Right atrium auricular region (tissue), 2 donors: ENCODE measurements at regions not wholly inside any gene's neighbourhood (a gene's known extent, or its start where the extent isn't known, plus 50 kb on each side); places are given as distances from the start of the nearest gene placed in this dataset.

Experiments
- DNase-seq: peaks from one replicate; pipeline ENCODE4 v3.0.0-alpha.2; 2019; ENCODE audit warnings: low spot score
- H3K27ac ChIP-seq, 2 donors: fragments of 200-600 bp; sonication (generic); 1 replicate in 1 of 2; 2 replicates in 1 of 2; pipeline ENCODE4 v1.5.1; 2016 to 2019
- H3K27me3 ChIP-seq, 2 donors: fragments of 200-600 bp; sonication (generic); one replicate each; pipeline versions ENCODE4 v1.5.1 to v1.6.0; 2017 to 2019
- H3K36me3 ChIP-seq: fragments of 200-600 bp; sonication (generic); one replicate; pipeline ENCODE4 v1.5.1; 2016
- H3K4me1 ChIP-seq, 2 donors: fragments of 200-600 bp; sonication (generic); one replicate each; pipeline versions ENCODE4 v1.5.1 to v1.6.0; 2017 to 2019
- H3K4me3 ChIP-seq, 2 donors: fragments of 200-600 bp; sonication (generic); 1 replicate in 1 of 2; 2 replicates in 1 of 2; pipeline ENCODE4 v1.5.1; 2017 to 2019; ENCODE audit warnings: mild to moderate bottlenecking in 1 of 2, moderate library complexity in 1 of 2
- H3K9me3 ChIP-seq, 2 donors: fragments of 200-600 bp; sonication (generic); one replicate each; pipeline ENCODE4 v1.5.1; 2019
- TF ChIP-seq, protein P1 (sequence below), 2 donors: fragments of 200-600 bp; sonication (generic); IDR thresholded peaks; one replicate each; pipeline ENCODE4 v1.5.1; 2019; ENCODE audit warnings: antibody characterized with exemption in 2 of 2

DNA sequence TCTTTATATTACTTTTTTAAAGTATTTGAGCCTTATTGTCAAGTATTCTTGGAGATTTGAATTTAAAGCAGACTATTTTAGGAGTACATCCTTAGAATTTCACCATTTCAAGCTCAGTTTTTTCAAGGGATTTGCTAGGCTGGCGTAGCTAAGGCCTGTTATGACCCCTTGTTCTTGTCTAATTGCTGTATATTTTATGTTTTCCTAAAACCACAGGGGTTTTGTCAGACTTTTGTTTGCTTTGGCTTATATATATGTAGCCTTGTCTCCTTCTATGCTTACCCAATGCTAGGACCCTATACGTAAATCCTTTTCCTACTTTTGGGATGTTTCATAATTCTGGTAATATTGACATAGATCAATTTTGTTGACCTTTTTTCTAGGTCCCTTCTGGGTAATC is 147.0 kb upstream of the SYT10 start:
- no peak for DNase-seq
- TF ChIP-seq, protein P1, sequence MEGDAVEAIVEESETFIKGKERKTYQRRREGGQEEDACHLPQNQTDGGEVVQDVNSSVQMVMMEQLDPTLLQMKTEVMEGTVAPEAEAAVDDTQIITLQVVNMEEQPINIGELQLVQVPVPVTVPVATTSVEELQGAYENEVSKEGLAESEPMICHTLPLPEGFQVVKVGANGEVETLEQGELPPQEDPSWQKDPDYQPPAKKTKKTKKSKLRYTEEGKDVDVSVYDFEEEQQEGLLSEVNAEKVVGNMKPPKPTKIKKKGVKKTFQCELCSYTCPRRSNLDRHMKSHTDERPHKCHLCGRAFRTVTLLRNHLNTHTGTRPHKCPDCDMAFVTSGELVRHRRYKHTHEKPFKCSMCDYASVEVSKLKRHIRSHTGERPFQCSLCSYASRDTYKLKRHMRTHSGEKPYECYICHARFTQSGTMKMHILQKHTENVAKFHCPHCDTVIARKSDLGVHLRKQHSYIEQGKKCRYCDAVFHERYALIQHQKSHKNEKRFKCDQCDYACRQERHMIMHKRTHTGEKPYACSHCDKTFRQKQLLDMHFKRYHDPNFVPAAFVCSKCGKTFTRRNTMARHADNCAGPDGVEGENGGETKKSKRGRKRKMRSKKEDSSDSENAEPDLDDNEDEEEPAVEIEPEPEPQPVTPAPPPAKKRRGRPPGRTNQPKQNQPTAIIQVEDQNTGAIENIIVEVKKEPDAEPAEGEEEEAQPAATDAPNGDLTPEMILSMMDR (IDR thresholded peaks at IDR 0.05) = no peak
- Histone ChIP-seq H3K9me3 (no peaks in the 10 kb centered on the region), H3K36me3 (no peaks in the 10 kb centered on the region), H3K4me3 (no peak overlapping the region), H3K4me1 (no peaks in the 10 kb centered on the region), H3K27me3 (no peaks in the 10 kb centered on the region), H3K27ac (no peak overlapping the region)

DNA sequence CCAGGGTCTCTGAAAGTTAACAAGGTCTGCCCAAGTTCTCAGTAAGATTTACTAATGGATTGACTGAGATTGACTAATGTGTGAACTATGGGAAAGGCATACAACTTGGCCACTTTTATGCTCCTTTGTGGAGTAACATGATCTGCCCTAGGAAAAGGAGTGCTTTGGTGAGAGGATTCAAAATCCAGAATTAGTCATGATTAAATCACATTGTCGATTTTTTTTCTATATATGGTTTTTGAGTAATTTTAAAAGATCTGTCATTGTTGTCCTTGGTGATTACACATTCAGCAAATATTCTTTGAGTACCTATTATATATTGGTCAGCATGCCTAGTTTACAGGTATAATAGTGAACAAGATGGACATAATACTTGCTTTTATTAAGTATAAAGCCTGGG is 147.7 kb upstream of the SYT10 start:
- Histone ChIP-seq H3K27ac (peak overlapping the region in 1 of 2 donors; percentile 35), H3K4me3 (no peak overlapping the region), H3K4me1 (no peaks in the 10 kb centered on the region), H3K9me3 (no peaks in the 10 kb centered on the region), H3K27me3 (no peaks in the 10 kb centered on the region), H3K36me3 (no peaks in the 10 kb centered on the region)
- no peak for DNase-seq
- TF ChIP-seq, protein P1 (IDR thresholded peaks at IDR 0.05) = no peak

DNA sequence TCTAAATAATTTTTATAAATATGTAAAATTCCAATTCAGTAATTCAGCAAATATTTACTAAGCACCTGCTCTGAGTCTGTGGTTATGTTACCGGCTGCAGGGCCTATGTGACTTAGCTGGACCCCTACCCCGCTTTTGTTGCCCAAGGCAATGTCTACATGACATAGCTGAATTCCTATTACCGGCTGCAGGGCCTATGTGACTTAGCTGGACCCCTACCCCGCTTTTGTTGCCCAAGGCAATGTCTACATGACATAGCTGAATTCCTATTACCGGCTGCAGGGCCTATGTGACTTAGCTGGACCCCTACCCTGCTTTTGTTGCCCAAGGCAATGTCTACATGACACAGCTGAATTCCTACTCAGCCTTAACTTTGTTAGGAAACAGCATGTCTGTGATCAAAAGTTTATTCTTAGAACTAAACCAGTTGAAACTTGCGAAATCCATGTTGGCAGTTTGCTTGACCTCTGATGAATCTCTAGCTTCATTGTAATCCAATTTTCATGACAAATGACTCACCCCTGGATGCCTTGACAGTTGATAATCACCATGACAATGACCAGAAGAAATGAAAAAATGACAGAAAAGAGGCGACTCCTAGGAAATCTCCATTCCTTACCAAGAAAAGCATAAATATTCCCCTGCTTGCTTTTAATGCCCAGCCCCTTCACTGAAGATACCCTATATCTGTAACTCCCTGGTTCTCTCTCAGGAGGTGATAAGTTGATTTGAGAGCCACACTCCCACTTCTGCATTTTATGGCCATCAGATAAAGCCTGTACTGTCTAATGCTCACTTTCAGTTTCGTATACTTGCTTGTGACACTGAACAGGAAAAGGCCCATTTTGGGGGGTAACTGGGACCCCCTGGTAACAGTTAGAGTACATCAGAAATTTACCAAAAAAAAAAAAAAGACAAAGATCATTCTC is 148.4 kb upstream of the SYT10 start:
- DNase-seq = peak; percentile 59
- TF ChIP-seq, protein P1 (IDR thresholded peaks at IDR 0.05) = no peak
- Histone ChIP-seq H3K9me3 (no peaks in the 10 kb centered on the region), H3K27ac (peak overlapping the region in 1 of 2 donors; percentile 35), H3K4me3 (no peak overlapping the region), H3K27me3 (no peaks in the 10 kb centered on the region), H3K4me1 (no peaks in the 10 kb centered on the region), H3K36me3 (no peaks in the 10 kb centered on the region)

DNA sequence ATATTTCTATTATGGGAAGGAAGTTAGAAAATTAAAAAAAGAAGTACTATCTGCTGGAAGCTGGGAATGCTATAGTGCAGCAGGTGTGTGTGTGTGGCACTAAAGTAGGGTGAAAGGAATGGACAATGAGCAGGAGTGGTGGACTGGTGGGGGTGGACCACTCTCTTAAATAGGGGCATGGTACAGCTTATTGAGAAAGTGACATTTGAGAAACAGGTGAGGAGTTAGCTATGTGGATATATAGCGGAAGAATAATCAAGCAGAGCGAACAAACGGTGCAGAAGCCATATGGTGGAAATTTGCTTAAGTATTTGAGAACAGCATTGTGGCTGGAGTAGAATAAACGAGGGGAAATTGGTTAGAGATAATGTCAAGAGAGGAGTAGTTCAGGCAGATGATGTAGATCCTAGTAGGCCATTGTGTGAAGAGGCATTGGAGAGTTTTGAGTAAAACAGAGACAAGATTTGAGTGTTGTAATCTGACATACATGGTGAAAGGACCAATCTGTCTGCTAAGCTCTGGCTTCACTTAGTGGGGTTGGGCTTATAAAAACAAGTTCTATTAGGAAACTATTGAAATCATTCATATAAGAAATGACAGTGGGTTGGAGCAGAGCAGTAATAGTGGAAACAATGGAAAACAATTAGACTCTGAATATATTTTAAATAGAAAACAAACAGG is 149.2 kb upstream of the SYT10 start:
- no peaks in the 10 kb centered on the region for H3K9me3 ChIP-seq
- H3K4me1 ChIP-seq = no peaks in the 10 kb centered on the region
- H3K27ac ChIP-seq = peak overlapping the region in 1 of 2 donors; percentile 35
- DNase-seq = no peak
- no peak overlapping the region for H3K4me3 ChIP-seq
- TF ChIP-seq, protein P1 (IDR thresholded peaks at IDR 0.05) = no peak
- no peaks in the 10 kb centered on the region for H3K36me3 ChIP-seq
- no peaks in the 10 kb centered on the region for H3K27me3 ChIP-seq

DNA sequence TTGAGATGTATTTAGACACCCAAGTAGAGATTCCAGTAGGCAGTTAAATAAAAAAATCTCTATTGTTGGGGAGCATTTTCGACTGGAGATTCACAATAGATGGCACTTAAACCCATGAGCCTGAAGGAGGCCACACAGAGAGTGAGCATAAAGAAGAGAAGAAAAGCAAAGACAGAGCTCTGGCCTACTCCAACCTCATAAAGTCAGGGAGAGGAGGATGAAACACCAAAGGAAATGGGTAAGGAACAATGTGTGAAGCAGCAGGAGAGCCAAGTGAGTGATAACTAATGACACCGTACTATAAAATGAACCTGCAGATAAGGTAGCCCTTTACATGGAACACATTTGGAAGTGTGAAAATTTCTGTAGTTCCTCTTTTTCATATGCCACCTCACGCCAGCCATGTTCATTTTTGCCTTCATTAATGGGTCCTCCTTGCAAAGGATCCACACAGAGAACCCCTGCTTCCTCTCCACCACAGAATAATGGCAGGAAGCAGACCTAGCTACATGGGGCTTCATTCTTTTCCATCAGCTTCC is 150.0 kb upstream of the SYT10 start:
- Histone ChIP-seq H3K36me3 (no peaks in the 10 kb centered on the region), H3K4me3 (no peak overlapping the region)
- TF ChIP-seq, protein P1 (IDR thresholded peaks at IDR 0.05) = no peak

More for the DNA sequence above, 150.0 kb upstream of the SYT10 start:
- Histone ChIP-seq H3K27me3 (no peaks in the 10 kb centered on the region), H3K9me3 (no peaks in the 10 kb centered on the region), H3K4me1 (no peaks in the 10 kb centered on the region), H3K27ac (no peak overlapping the region)
- no peak for DNase-seq
